ENCODE measurements at regions not wholly inside any gene's neighbourhood (a gene's known extent, or its start where the extent isn't known, plus 50 kb on each side); places are given as distances from the start of the nearest gene placed in this dataset.

GRCh38 chr16:5415123-5415522, 317.5 kb upstream of the EEF2KMT start:
- Mint-ChIP-seq H3K4me3 (no peak overlapping the region), H3K27me3 (peaks cover 2 to 4% of the 10 kb centered on the region in 2 donors), H3K27ac (no peak overlapping the region), H3K4me1 (no peaks in the 10 kb centered on the region), H3K36me3 (no peaks in the 10 kb centered on the region), H3K9me3 (peaks cover 0 to 11% (median 2%) of the 10 kb centered on the region in 8 donors)
- Histone ChIP-seq H3K4me1 (ENCODE audit: insufficient read depth, low read length) (no peaks in the 10 kb centered on the region), H3K27me3 (ENCODE audit: insufficient read depth, low read length) (no peaks in the 10 kb centered on the region), H3K27ac (ENCODE audit: low read depth, low read length) (no peak overlapping the region), H3K36me3 (ENCODE audit: insufficient read depth, low read length) (no peaks in the 10 kb centered on the region), H3K9me3 (ENCODE audit: control insufficient read depth in 1 of 2, low read length in 2 of 2) (no peaks in the 10 kb centered on the region), H3K4me3 (ENCODE audit: low read length in 2 of 2) (no peak overlapping the region)
- POLR2A ChIA-PET (ENCODE audit: partially characterized antibody) = no interaction called here
- CTCF ChIA-PET (ENCODE audit: partially characterized antibody) = no interaction called here
- intact Hi-C loops (cut with micrococcal nuclease) = no loop called here
- DNase-seq = no peak

- no peaks in the 10 kb centered on the region for H3K9me3 ChIP-seq (ENCODE audit: control insufficient read depth in 1 of 2, low read length in 2 of 2)
- H3K4me3 ChIP-seq (ENCODE audit: low read length in 2 of 2) = no peak overlapping the region
- H3K27ac ChIP-seq (ENCODE audit: low read depth, low read length) = no peak overlapping the region
- DNase-seq = no peak
- ChIA-PET POLR2A (ENCODE audit: partially characterized antibody) (no interaction called here), CTCF (ENCODE audit: partially characterized antibody) (no interaction called here)
- no peaks in the 10 kb centered on the region for H3K4me1 Mint-ChIP-seq
- H3K27me3 ChIP-seq (ENCODE audit: insufficient read depth, low read length) = no peaks in the 10 kb centered on the region
- H3K27me3 Mint-ChIP-seq = peaks cover 0 to 2% of the 10 kb centered on the region in 2 donors
- H3K36me3 ChIP-seq (ENCODE audit: insufficient read depth, low read length) = no peaks in the 10 kb centered on the region
- intact Hi-C loops (cut with micrococcal nuclease) = no loop called here
- H3K4me3 Mint-ChIP-seq = no peak overlapping the region
- H3K27ac Mint-ChIP-seq = no peak overlapping the region
- H3K4me1 ChIP-seq (ENCODE audit: insufficient read depth, low read length) = no peaks in the 10 kb centered on the region
- peaks cover 0 to 7% (median 2%) of the 10 kb centered on the region in 8 donors for H3K9me3 Mint-ChIP-seq
- no peaks in the 10 kb centered on the region for H3K36me3 Mint-ChIP-seq
Observed at GRCh38 chr16:5412731-5413130, 315.1 kb upstream of the EEF2KMT start.

- ChIA-PET POLR2A (ENCODE audit: partially characterized antibody) (no interaction called here), CTCF (ENCODE audit: partially characterized antibody) (no interaction called here)
- intact Hi-C loops (cut with micrococcal nuclease) = no loop called here
- Histone ChIP-seq H3K4me1 (ENCODE audit: insufficient read depth, low read length) (no peaks in the 10 kb centered on the region), H3K27ac (ENCODE audit: low read depth, low read length) (no peak overlapping the region), H3K27me3 (ENCODE audit: insufficient read depth, low read length) (no peaks in the 10 kb centered on the region), H3K9me3 (ENCODE audit: control insufficient read depth in 1 of 2, low read length in 2 of 2) (no peaks in the 10 kb centered on the region), H3K36me3 (ENCODE audit: insufficient read depth, low read length) (no peaks in the 10 kb centered on the region), H3K4me3 (ENCODE audit: low read length in 2 of 2) (no peak overlapping the region)
- H3K36me3 Mint-ChIP-seq = no peaks in the 10 kb centered on the region
- H3K27ac Mint-ChIP-seq = no peak overlapping the region
- no peaks in the 10 kb centered on the region for H3K4me1 Mint-ChIP-seq
- H3K9me3 Mint-ChIP-seq = peaks cover 0 to 4% (median 0%) of the 10 kb centered on the region in 8 donors
- H3K27me3 Mint-ChIP-seq = peaks cover 9 to 11% of the 10 kb centered on the region in 2 donors
- H3K4me3 Mint-ChIP-seq = no peak overlapping the region
- no peak for DNase-seq
Observed at GRCh38 chr16:5398203-5398602, 300.6 kb upstream of the EEF2KMT start.

GRCh38 chr16:5396880-5397279, 299.3 kb upstream of the EEF2KMT start:
- CTCF ChIA-PET (ENCODE audit: partially characterized antibody) = no interaction called here
- no peak overlapping the region for H3K27ac ChIP-seq (ENCODE audit: low read depth, low read length)
- no peak for DNase-seq
- peaks cover 0 to 4% (median 0%) of the 10 kb centered on the region in 8 donors for H3K9me3 Mint-ChIP-seq
- H3K4me1 Mint-ChIP-seq = no peaks in the 10 kb centered on the region
- H3K4me3 ChIP-seq (ENCODE audit: low read length in 2 of 2) = no peak overlapping the region
- no peaks in the 10 kb centered on the region for H3K9me3 ChIP-seq (ENCODE audit: control insufficient read depth in 1 of 2, low read length in 2 of 2)
- H3K36me3 ChIP-seq (ENCODE audit: insufficient read depth, low read length) = no peaks in the 10 kb centered on the region
- no peak overlapping the region for H3K27ac Mint-ChIP-seq
- peaks cover 7% of the 10 kb centered on the region in 2 donors for H3K27me3 Mint-ChIP-seq
- POLR2A ChIA-PET (ENCODE audit: partially characterized antibody) = no interaction called here
- intact Hi-C loops (cut with micrococcal nuclease) = no loop called here
- H3K4me1 ChIP-seq (ENCODE audit: insufficient read depth, low read length) = no peaks in the 10 kb centered on the region
- H3K36me3 Mint-ChIP-seq = no peaks in the 10 kb centered on the region
- H3K4me3 Mint-ChIP-seq = no peak overlapping the region
- H3K27me3 ChIP-seq (ENCODE audit: insufficient read depth, low read length) = no peaks in the 10 kb centered on the region

DNA sequence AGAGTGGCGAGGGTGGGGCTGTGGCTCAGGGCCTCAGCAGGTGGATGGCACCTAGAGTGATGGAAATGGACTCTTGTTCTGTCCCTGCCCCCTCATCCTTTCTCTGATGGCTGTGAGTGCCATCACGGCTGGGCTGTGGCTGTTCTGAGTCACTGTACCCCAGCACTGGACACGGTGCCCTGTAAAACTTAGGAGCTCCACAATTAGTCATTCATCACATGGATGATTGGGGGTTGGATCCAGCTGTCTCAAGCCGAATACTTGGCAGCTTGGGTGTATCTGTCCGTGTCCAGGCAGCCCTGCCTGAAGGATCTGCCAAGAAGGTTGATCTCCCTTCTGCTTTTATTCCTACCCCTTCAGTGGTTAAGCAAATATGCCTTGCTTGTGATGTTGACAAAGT, 295.5 kb upstream of the EEF2KMT start:
- intact Hi-C loops (cut with micrococcal nuclease) = no loop called here

GRCh38 chr16:5386989-5387388, 289.4 kb upstream of the EEF2KMT start:
- ChIA-PET POLR2A (ENCODE audit: partially characterized antibody) (no interaction called here), CTCF (ENCODE audit: partially characterized antibody) (no interaction called here)
- no peak overlapping the region for H3K4me3 ChIP-seq (ENCODE audit: low read length in 2 of 2)
- peaks cover 0 to 8% (median 0%) of the 10 kb centered on the region in 8 donors for H3K9me3 Mint-ChIP-seq
- H3K27ac Mint-ChIP-seq = no peak overlapping the region
- no peaks in the 10 kb centered on the region for H3K4me1 ChIP-seq (ENCODE audit: insufficient read depth, low read length)
- no peaks in the 10 kb centered on the region for H3K9me3 ChIP-seq (ENCODE audit: control insufficient read depth in 1 of 2, low read length in 2 of 2)
- H3K36me3 ChIP-seq (ENCODE audit: insufficient read depth, low read length) = no peaks in the 10 kb centered on the region
- H3K4me3 Mint-ChIP-seq = no peak overlapping the region
- H3K27me3 ChIP-seq (ENCODE audit: insufficient read depth, low read length) = no peaks in the 10 kb centered on the region
- no peaks in the 10 kb centered on the region for H3K36me3 Mint-ChIP-seq
- peaks cover 3 to 5% of the 10 kb centered on the region in 2 donors for H3K27me3 Mint-ChIP-seq
- intact Hi-C loops (cut with micrococcal nuclease) = no loop called here
- no peak for DNase-seq
- no peak overlapping the region for H3K27ac ChIP-seq (ENCODE audit: low read depth, low read length)
- H3K4me1 Mint-ChIP-seq = no peaks in the 10 kb centered on the region

More for the DNA sequence above, 295.5 kb upstream of the EEF2KMT start:
- DNase-seq = no peak
- H3K27me3 ChIP-seq (ENCODE audit: insufficient read depth, low read length) = no peaks in the 10 kb centered on the region
- no peaks in the 10 kb centered on the region for H3K36me3 ChIP-seq (ENCODE audit: insufficient read depth, low read length)
- POLR2A ChIA-PET (ENCODE audit: partially characterized antibody) = no interaction called here
- no peaks in the 10 kb centered on the region for H3K36me3 Mint-ChIP-seq
- H3K9me3 Mint-ChIP-seq = peaks cover 0 to 3% (median 0%) of the 10 kb centered on the region in 8 donors
- no peaks in the 10 kb centered on the region for H3K4me1 ChIP-seq (ENCODE audit: insufficient read depth, low read length)
- H3K27ac ChIP-seq (ENCODE audit: low read depth, low read length) = no peak overlapping the region
- H3K27me3 Mint-ChIP-seq = peaks cover under 1 to 2% of the 10 kb centered on the region in 2 donors
- H3K4me3 Mint-ChIP-seq = no peak overlapping the region
- no peaks in the 10 kb centered on the region for H3K4me1 Mint-ChIP-seq
- no peak overlapping the region for H3K27ac Mint-ChIP-seq
- H3K9me3 ChIP-seq (ENCODE audit: control insufficient read depth in 1 of 2, low read length in 2 of 2) = no peaks in the 10 kb centered on the region
- CTCF ChIA-PET (ENCODE audit: partially characterized antibody) = no interaction called here
- H3K4me3 ChIP-seq (ENCODE audit: low read length in 2 of 2) = no peak overlapping the region

DNA sequence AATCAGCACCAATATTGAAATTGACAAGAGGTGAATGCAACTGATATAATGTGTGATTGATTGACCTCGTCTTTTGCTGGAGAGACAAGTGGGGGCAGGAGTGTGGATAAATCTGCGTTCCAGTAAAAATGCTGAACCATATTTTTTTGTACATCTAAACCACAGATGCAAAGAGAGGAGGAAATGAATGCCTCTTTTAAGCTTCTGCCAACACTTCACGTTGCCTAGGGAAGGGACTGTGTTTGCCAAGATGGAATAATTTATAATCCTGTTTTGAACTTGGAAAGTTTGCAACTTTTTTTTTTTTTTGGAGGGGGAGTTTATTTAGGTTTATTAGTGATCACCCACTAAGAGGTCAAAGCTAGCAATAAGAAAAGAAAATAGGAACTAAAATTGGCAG, 288.2 kb upstream of the EEF2KMT start:
- POLR2A ChIA-PET (ENCODE audit: partially characterized antibody) = no interaction called here

GRCh38 chr16:5385115-5385514, 287.5 kb upstream of the EEF2KMT start:
- POLR2A ChIA-PET (ENCODE audit: partially characterized antibody) = no interaction called here

More for the DNA sequence above, 288.2 kb upstream of the EEF2KMT start:
- Histone ChIP-seq H3K4me1 (ENCODE audit: insufficient read depth, low read length) (no peaks in the 10 kb centered on the region), H3K4me3 (ENCODE audit: low read length in 2 of 2) (no peak overlapping the region), H3K27me3 (ENCODE audit: insufficient read depth, low read length) (no peaks in the 10 kb centered on the region), H3K27ac (ENCODE audit: low read depth, low read length) (no peak overlapping the region), H3K36me3 (ENCODE audit: insufficient read depth, low read length) (no peaks in the 10 kb centered on the region), H3K9me3 (ENCODE audit: control insufficient read depth in 1 of 2, low read length in 2 of 2) (no peaks in the 10 kb centered on the region)
- DNase-seq = no peak
- Mint-ChIP-seq H3K27me3 (peaks cover 3 to 5% of the 10 kb centered on the region in 2 donors), H3K4me3 (no peak overlapping the region), H3K9me3 (peaks cover 0 to 8% (median 0%) of the 10 kb centered on the region in 8 donors), H3K27ac (no peak overlapping the region), H3K4me1 (no peaks in the 10 kb centered on the region), H3K36me3 (no peaks in the 10 kb centered on the region)
- intact Hi-C loops (cut with micrococcal nuclease) = no loop called here
- CTCF ChIA-PET (ENCODE audit: partially characterized antibody) = no interaction called here

More at GRCh38 chr16:5385115-5385514, 287.5 kb upstream of the EEF2KMT start:
- intact Hi-C loops (cut with micrococcal nuclease) = no loop called here
- no peak overlapping the region for H3K27ac Mint-ChIP-seq
- Histone ChIP-seq H3K4me1 (ENCODE audit: insufficient read depth, low read length) (no peaks in the 10 kb centered on the region), H3K36me3 (ENCODE audit: insufficient read depth, low read length) (no peaks in the 10 kb centered on the region), H3K9me3 (ENCODE audit: control insufficient read depth in 1 of 2, low read length in 2 of 2) (no peaks in the 10 kb centered on the region), H3K27ac (ENCODE audit: low read depth, low read length) (no peak overlapping the region), H3K27me3 (ENCODE audit: insufficient read depth, low read length) (no peaks in the 10 kb centered on the region), H3K4me3 (ENCODE audit: low read length in 2 of 2) (no peak overlapping the region)
- H3K36me3 Mint-ChIP-seq = no peaks in the 10 kb centered on the region
- H3K4me3 Mint-ChIP-seq = no peak overlapping the region
- peaks cover 3 to 5% of the 10 kb centered on the region in 2 donors for H3K27me3 Mint-ChIP-seq
- no peaks in the 10 kb centered on the region for H3K4me1 Mint-ChIP-seq
- CTCF ChIA-PET (ENCODE audit: partially characterized antibody) = no interaction called here
- DNase-seq = no peak
- peaks cover 0 to 8% (median 0%) of the 10 kb centered on the region in 8 donors for H3K9me3 Mint-ChIP-seq

Measured in CD4-positive, alpha-beta memory T cell (primary cell).